Motor neuron (in vitro differentiated cells): ENCODE measurements at regions not wholly inside any gene's neighbourhood (a gene's known extent, or its start where the extent isn't known, plus 50 kb on each side); places are given as distances from the start of the nearest gene placed in this dataset.

ENCODE experiments used
- ATAC-seq, 8 experiments: fragments of 200-7000 bp; cut with Tn5 transposase; replicated peaks in 6 of 8; 2 replicates each; pipeline ENCODE4 v1.8.0; 2021; ENCODE audit warnings: mild to moderate bottlenecking in 8 of 8, moderate library complexity in 8 of 8
- H3K27ac ChIP-seq, 2 donors: fragments of 250-450 bp; sonication (Bioruptor Pico); 2 replicates each; pipeline ENCODE4 v1.9.0; 2021; ENCODE audit warnings: antibody characterized with exemption in 2 of 2, mild to moderate bottlenecking in 2 of 2, moderate library complexity in 1 of 2
- H3K4me1 ChIP-seq, 2 donors: fragments of 250-450 bp; sonication (Bioruptor Pico); replicated peaks in 1 of 2; 2 replicates each; pipeline ENCODE4 v1.6.1; 2021; ENCODE audit warnings: antibody characterized with exemption in 2 of 2, mild to moderate bottlenecking in 2 of 2, moderate library complexity in 1 of 2
- H3K4me3 ChIP-seq, 5 donors: fragments of 250-450 bp; sonication (Bioruptor Pico); 2 replicates each; pipeline ENCODE4 v1.9.0; 2021; ENCODE audit warnings: antibody characterized with exemption in 5 of 5, mild to moderate bottlenecking in 5 of 5, moderate library complexity in 4 of 5
- WGBS, 10 experiments: fragments of 450-650 bp; shearing (Covaris generic); methylation state at CpG; one replicate each; pipeline ENCODE4 v1.0.0; 2022; 5-methylcytosine and 5-hydroxymethylcytosine counted together
- in situ Hi-C, 9 experiments: fragments of 400-800 bp; cut with MboI; loops; one replicate each; pipeline ENCODE4 v1.15.0; 2021; ENCODE audit warnings: low sequenced_read_pairs in 9 of 9, low pct_unique_long_range_greater_than_20kb in 2 of 9; ENCODE audit not compliant: unreplicated experiment in 9 of 9

GRCh38 chr3:117441851-117442250 lies 732.3 kb downstream of the TUSC7 start:
- peaks cover 7 to 27% of the 10 kb centered on the region in 2 donors for H3K4me1 ChIP-seq
- in situ Hi-C loops: no loop called here
- H3K27ac ChIP-seq: no peak overlapping the region
- ATAC-seq: no peak
- WGBS, 10 experiments: 18 to 100% (median 86%) methylated on average over 1 to 4 of the region's 4 CpGs; no CpG with 5 or more reads in 1 of the 10 experiments
- no peak overlapping the region for H3K4me3 ChIP-seq

GRCh38 chr3:117442566-117442965 lies 733.0 kb downstream of the TUSC7 start:
- Histone ChIP-seq H3K4me1 (peaks cover 7 to 25% of the 10 kb centered on the region in 2 donors), H3K4me3 (no peak overlapping the region), H3K27ac (no peak overlapping the region)
- no peak for ATAC-seq
- WGBS, 10 experiments: 37 to 100% (median 67%) methylated on average over 1 to 4 of the region's 4 CpGs; no CpG with 5 or more reads in 1 of the 10 experiments
- in situ Hi-C loops: no loop called here

GRCh38 chr3:117443014-117443413 lies 733.4 kb downstream of the TUSC7 start:
- no peak overlapping the region for H3K4me3 ChIP-seq
- in situ Hi-C loops: no loop called here
- H3K4me1 ChIP-seq: peaks cover 7 to 30% of the 10 kb centered on the region in 2 donors
- ATAC-seq: no peak
- no peak overlapping the region for H3K27ac ChIP-seq
- WGBS, 10 experiments: 22 to 100% (median 96%) methylated on average over 2 to 5 of the region's 5 CpGs; no CpG with 5 or more reads in 1 of the 10 experiments

- in situ Hi-C loops: no loop called here
- no peak overlapping the region for H3K27ac ChIP-seq
- peaks cover 7 to 30% of the 10 kb centered on the region in 2 donors for H3K4me1 ChIP-seq
- no peak overlapping the region for H3K4me3 ChIP-seq
- 0 to 100% (median 46%) methylated on average over 1 to 2 of the region's 4 CpGs; no CpG with 5 or more reads in 6 of the 10 experiments for WGBS, 10 experiments
- ATAC-seq: no peak
Observed at GRCh38 chr3:117444175-117444574, 734.6 kb downstream of the TUSC7 start.

GRCh38 chr3:117447419-117447818 lies 737.8 kb downstream of the TUSC7 start:
- ATAC-seq: no peak
- no peak overlapping the region for H3K4me3 ChIP-seq
- 0 to 96% (median 25%) methylated on average over 1 to 4 of the region's 4 CpGs; no CpG with 5 or more reads in 2 of the 10 experiments for WGBS, 10 experiments
- H3K4me1 ChIP-seq: peaks cover 0 to 14% of the 10 kb centered on the region in 2 donors
- H3K27ac ChIP-seq: no peak overlapping the region
- in situ Hi-C loops: no loop called here

- no peak for ATAC-seq
- Histone ChIP-seq H3K27ac (no peak overlapping the region), H3K4me1 (peaks cover 0 to 10% of the 10 kb centered on the region in 2 donors), H3K4me3 (no peak overlapping the region)
- in situ Hi-C loops: no loop called here
- 0 to 100% (median 50%) methylated on average over 1 to 2 of the region's 4 CpGs; no CpG with 5 or more reads in 5 of the 10 experiments for WGBS, 10 experiments
Observed at GRCh38 chr3:117450026-117450425, 740.4 kb downstream of the TUSC7 start.

- no peaks in the 10 kb centered on the region for H3K4me1 ChIP-seq
- 22 to 100% (median 83%) methylated on average over 1 of the region's 1 CpG; no CpG with 5 or more reads in 3 of the 10 experiments for WGBS, 10 experiments
- in situ Hi-C loops: no loop called here
- no peak overlapping the region for H3K27ac ChIP-seq
- H3K4me3 ChIP-seq: no peak overlapping the region
- no peak for ATAC-seq
Observed at GRCh38 chr3:117454254-117454653, 744.7 kb downstream of the TUSC7 start.

GRCh38 chr3:117454908-117455307 lies 745.3 kb downstream of the TUSC7 start:
- ATAC-seq: no peak
- Histone ChIP-seq H3K4me3 (no peak overlapping the region), H3K4me1 (no peaks in the 10 kb centered on the region), H3K27ac (no peak overlapping the region)
- 20 to 100% (median 79%) methylated on average over 1 to 5 of the region's 5 CpGs for WGBS, 10 experiments
- in situ Hi-C loops: no loop called here

- no peak overlapping the region for H3K27ac ChIP-seq
- no peaks in the 10 kb centered on the region for H3K4me1 ChIP-seq
- ATAC-seq: no peak
- in situ Hi-C loops: no loop called here
- 50 to 100% (median 90%) methylated on average over 1 to 6 of the region's 6 CpGs for WGBS, 10 experiments
- no peak overlapping the region for H3K4me3 ChIP-seq
Observed at GRCh38 chr3:117455782-117456181, 746.2 kb downstream of the TUSC7 start.

- peaks cover 0 to 22% of the 10 kb centered on the region in 2 donors for H3K4me1 ChIP-seq
- in situ Hi-C loops: no loop called here
- H3K4me3 ChIP-seq: no peak overlapping the region
- ATAC-seq: peak in 2 of 8 experiments; percentile 24 to 32
- H3K27ac ChIP-seq: peak overlapping the region in 1 of 2 donors; percentile 20
- WGBS, 10 experiments: 20 to 100% (median 71%) methylated on average over 1 of the region's 1 CpG; no CpG with 5 or more reads in 6 of the 10 experiments
Observed at GRCh38 chr3:117463276-117464115, 753.9 kb downstream of the TUSC7 start.

- in situ Hi-C loops: no loop called here
- WGBS, 10 experiments: 0 to 83% (median 0%) methylated on average over 1 of the region's 1 CpG; no CpG with 5 or more reads in 1 of the 10 experiments
- Histone ChIP-seq H3K4me1 (peaks cover 0 to 13% of the 10 kb centered on the region in 2 donors), H3K27ac (no peak overlapping the region), H3K4me3 (no peak overlapping the region)
- no peak for ATAC-seq
Observed at GRCh38 chr3:117471831-117472230, 762.3 kb downstream of the TUSC7 start.

GRCh38 chr3:117473981-117474538 lies 764.5 kb downstream of the TUSC7 start:
- H3K4me1 ChIP-seq: peaks cover 0 to 13% of the 10 kb centered on the region in 2 donors
- 4 to 83% (median 52%) methylated on average over 1 to 8 of the region's 8 CpGs for WGBS, 10 experiments
- in situ Hi-C loops: no loop called here
- ATAC-seq: no peak
- H3K27ac ChIP-seq: no peak overlapping the region
- H3K4me3 ChIP-seq: no peak overlapping the region

- 0 to 100% (median 70%) methylated on average over 1 to 2 of the region's 2 CpGs; no CpG with 5 or more reads in 2 of the 10 experiments for WGBS, 10 experiments
- in situ Hi-C loops: no loop called here
- Histone ChIP-seq H3K27ac (no peak overlapping the region), H3K4me1 (peaks cover 2 to 23% of the 10 kb centered on the region in 2 donors), H3K4me3 (no peak overlapping the region)
- ATAC-seq: peak in 1 of 8 experiments; percentile 62
Observed at GRCh38 chr3:117476572-117476971, 767.0 kb downstream of the TUSC7 start.
